ENCODE measurements at regions not wholly inside any gene's neighbourhood (a gene's known extent, or its start where the extent isn't known, plus 50 kb on each side); places are given as distances from the start of the nearest gene placed in this dataset.

- TF ChIP-seq CTCF (IDR thresholded peaks at IDR 0.05) (no peak), EZH2 (IDR thresholded peaks at IDR 0.05) (no peak)
These were observed 462.6 kb downstream of the HDGFL1 start for GRCh38 chr6:23031986-23032385.

All from neural progenitor cell (in vitro differentiated cells).